ENCODE measurements at regions not wholly inside any gene's neighbourhood (a gene's known extent, or its start where the extent isn't known, plus 50 kb on each side); places are given as distances from the start of the nearest gene placed in this dataset.

DNA sequence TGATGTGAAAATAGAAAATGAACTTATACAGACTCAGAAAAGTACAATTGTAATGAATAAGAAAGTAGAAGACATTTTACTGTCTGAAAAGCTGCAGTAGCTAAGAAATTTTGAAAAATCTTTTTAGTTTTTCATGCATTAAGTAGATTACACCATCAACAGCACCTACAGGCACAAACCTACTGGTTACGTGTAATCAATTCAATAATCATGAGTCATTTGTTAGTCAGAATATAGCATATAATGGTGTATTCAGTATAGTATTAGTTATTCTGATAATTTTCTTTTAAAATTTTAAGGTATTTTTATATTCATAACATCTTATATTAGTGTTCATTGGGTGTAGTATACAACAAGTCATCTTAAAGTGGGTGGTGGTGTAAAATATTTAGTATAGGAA lies 550.5 kb upstream of the GBE1 start:
- Histone ChIP-seq H3K27ac (ENCODE audit: low read depth, low read length) (no peak overlapping the region), H3K36me3 (ENCODE audit: control insufficient read depth, insufficient read depth, low read length) (no peaks in the 10 kb centered on the region), H3K4me1 (ENCODE audit: control insufficient read depth, low read depth, low read length) (no peaks in the 10 kb centered on the region), H3K23ac (ENCODE audit: low read length) (no peak overlapping the region), H2AK5ac (ENCODE audit: low read length) (no peak overlapping the region), H4K8ac (ENCODE audit: low read depth, low read length) (no peak overlapping the region), H3K4ac (ENCODE audit: low read depth, low read length) (no peak overlapping the region), H2BK5ac (ENCODE audit: low read length) (no peak overlapping the region), H3K9ac (ENCODE audit: low read length) (no peak overlapping the region), H2BK15ac (replicated peaks; ENCODE audit: low read depth) (no peak overlapping the region), H3K18ac (ENCODE audit: low read length) (no peak overlapping the region), H3K4me3 (ENCODE audit: low read length) (no peak overlapping the region), H3K4me2 (ENCODE audit: low read length) (no peak overlapping the region), H3K56ac (ENCODE audit: low read length) (no peak overlapping the region), H4K5ac (ENCODE audit: low read length) (no peak overlapping the region), H3K27me3 (ENCODE audit: insufficient read depth, low read length, poor library complexity) (no peaks in the 10 kb centered on the region), H3K79me2 (ENCODE audit: control insufficient read depth, insufficient read depth, low read length) (no peaks in the 10 kb centered on the region), H2BK120ac (ENCODE audit: low read depth, low read length) (no peak overlapping the region), H3K79me1 (ENCODE audit: low read length) (no peaks in the 10 kb centered on the region)
- no CpG with 5 or more reads among the region's 1 CpG for WGBS (ENCODE audit: extremely low coverage, insufficient coverage, low lambda C conversion rate)
- DNase-seq: no peak

DNA sequence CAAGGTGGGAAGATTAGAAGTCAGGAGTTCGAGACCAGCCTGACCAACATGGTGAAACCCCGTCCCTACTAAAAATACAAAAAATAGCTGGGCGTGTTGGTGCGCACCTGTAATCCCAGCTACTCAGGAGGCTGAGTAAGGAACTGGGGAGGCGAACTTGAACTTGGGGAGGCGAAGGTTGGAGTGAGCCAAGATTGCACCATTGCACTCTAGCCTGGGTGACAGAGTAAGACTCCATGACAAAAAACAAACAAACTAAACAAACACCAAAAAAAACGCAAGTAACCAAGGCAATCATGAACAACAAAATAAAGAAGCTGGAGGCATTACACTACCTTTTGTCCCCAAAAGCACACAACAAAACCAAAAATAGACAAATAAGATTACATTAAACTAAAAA lies 547.3 kb upstream of the GBE1 start:
- Histone ChIP-seq H2BK120ac (ENCODE audit: low read depth, low read length) (no peak overlapping the region), H3K23ac (ENCODE audit: low read length) (no peak overlapping the region), H3K36me3 (ENCODE audit: control insufficient read depth, insufficient read depth, low read length) (no peaks in the 10 kb centered on the region), H3K79me2 (ENCODE audit: control insufficient read depth, insufficient read depth, low read length) (no peaks in the 10 kb centered on the region), H2AK5ac (ENCODE audit: low read length) (no peak overlapping the region), H3K4me2 (ENCODE audit: low read length) (no peak overlapping the region), H2BK15ac (replicated peaks; ENCODE audit: low read depth) (no peak overlapping the region), H3K79me1 (ENCODE audit: low read length) (no peaks in the 10 kb centered on the region), H3K18ac (ENCODE audit: low read length) (no peak overlapping the region), H3K4me3 (ENCODE audit: low read length) (no peak overlapping the region), H3K4me1 (ENCODE audit: control insufficient read depth, low read depth, low read length) (no peaks in the 10 kb centered on the region), H2BK5ac (ENCODE audit: low read length) (no peak overlapping the region), H3K27ac (ENCODE audit: low read depth, low read length) (no peak overlapping the region), H4K8ac (ENCODE audit: low read depth, low read length) (no peak overlapping the region), H4K5ac (ENCODE audit: low read length) (no peak overlapping the region), H3K56ac (ENCODE audit: low read length) (no peak overlapping the region), H3K9ac (ENCODE audit: low read length) (no peak overlapping the region), H3K27me3 (ENCODE audit: insufficient read depth, low read length, poor library complexity) (no peaks in the 10 kb centered on the region), H3K4ac (ENCODE audit: low read depth, low read length) (no peak overlapping the region)
- no peak for DNase-seq
- WGBS (ENCODE audit: extremely low coverage, insufficient coverage, low lambda C conversion rate): no CpG with 5 or more reads among the region's 7 CpGs

GRCh38 chr3:82306189-82306588 lies 544.7 kb upstream of the GBE1 start:
- no peak for DNase-seq
- H3K36me3 ChIP-seq (ENCODE audit: control insufficient read depth, insufficient read depth, low read length): no peaks in the 10 kb centered on the region
- no peaks in the 10 kb centered on the region for H3K79me2 ChIP-seq (ENCODE audit: control insufficient read depth, insufficient read depth, low read length)
- H4K5ac ChIP-seq (ENCODE audit: low read length): no peak overlapping the region
- H3K18ac ChIP-seq (ENCODE audit: low read length): no peak overlapping the region
- H2BK15ac ChIP-seq (replicated peaks; ENCODE audit: low read depth): no peak overlapping the region
- H3K4me1 ChIP-seq (ENCODE audit: control insufficient read depth, low read depth, low read length): no peaks in the 10 kb centered on the region
- H3K4ac ChIP-seq (ENCODE audit: low read depth, low read length): no peak overlapping the region
- no CpG with 5 or more reads among the region's 1 CpG for WGBS (ENCODE audit: extremely low coverage, insufficient coverage, low lambda C conversion rate)
- no peak overlapping the region for H3K23ac ChIP-seq (ENCODE audit: low read length)
- H4K8ac ChIP-seq (ENCODE audit: low read depth, low read length): no peak overlapping the region
- H2BK5ac ChIP-seq (ENCODE audit: low read length): no peak overlapping the region
- H2BK120ac ChIP-seq (ENCODE audit: low read depth, low read length): no peak overlapping the region
- no peaks in the 10 kb centered on the region for H3K79me1 ChIP-seq (ENCODE audit: low read length)
- H3K4me3 ChIP-seq (ENCODE audit: low read length): no peak overlapping the region
- H3K27ac ChIP-seq (ENCODE audit: low read depth, low read length): no peak overlapping the region
- H3K27me3 ChIP-seq (ENCODE audit: insufficient read depth, low read length, poor library complexity): no peaks in the 10 kb centered on the region
- no peak overlapping the region for H3K4me2 ChIP-seq (ENCODE audit: low read length)
- no peak overlapping the region for H3K9ac ChIP-seq (ENCODE audit: low read length)
- H2AK5ac ChIP-seq (ENCODE audit: low read length): no peak overlapping the region
- no peak overlapping the region for H3K56ac ChIP-seq (ENCODE audit: low read length)

GRCh38 chr3:82294609-82295008 lies 533.2 kb upstream of the GBE1 start:
- no peak overlapping the region for H4K5ac ChIP-seq (ENCODE audit: low read length)
- H3K79me1 ChIP-seq (ENCODE audit: low read length): no peaks in the 10 kb centered on the region
- H3K27ac ChIP-seq (ENCODE audit: low read depth, low read length): no peak overlapping the region
- no CpG with 5 or more reads among the region's 3 CpGs for WGBS (ENCODE audit: extremely low coverage, insufficient coverage, low lambda C conversion rate)
- no peak overlapping the region for H3K18ac ChIP-seq (ENCODE audit: low read length)
- H3K23ac ChIP-seq (ENCODE audit: low read length): no peak overlapping the region
- no peaks in the 10 kb centered on the region for H3K36me3 ChIP-seq (ENCODE audit: control insufficient read depth, insufficient read depth, low read length)
- no peaks in the 10 kb centered on the region for H3K4me1 ChIP-seq (ENCODE audit: control insufficient read depth, low read depth, low read length)
- no peak overlapping the region for H2BK15ac ChIP-seq (replicated peaks; ENCODE audit: low read depth)
- no peaks in the 10 kb centered on the region for H3K79me2 ChIP-seq (ENCODE audit: control insufficient read depth, insufficient read depth, low read length)
- no peak overlapping the region for H3K4me2 ChIP-seq (ENCODE audit: low read length)
- no peak overlapping the region for H3K4me3 ChIP-seq (ENCODE audit: low read length)
- no peak overlapping the region for H2BK120ac ChIP-seq (ENCODE audit: low read depth, low read length)
- no peak overlapping the region for H3K56ac ChIP-seq (ENCODE audit: low read length)
- no peak overlapping the region for H2BK5ac ChIP-seq (ENCODE audit: low read length)
- H2AK5ac ChIP-seq (ENCODE audit: low read length): no peak overlapping the region
- no peak overlapping the region for H3K4ac ChIP-seq (ENCODE audit: low read depth, low read length)
- H4K8ac ChIP-seq (ENCODE audit: low read depth, low read length): no peak overlapping the region
- H3K27me3 ChIP-seq (ENCODE audit: insufficient read depth, low read length, poor library complexity): no peaks in the 10 kb centered on the region
- H3K9ac ChIP-seq (ENCODE audit: low read length): no peak overlapping the region
- DNase-seq: no peak

DNA sequence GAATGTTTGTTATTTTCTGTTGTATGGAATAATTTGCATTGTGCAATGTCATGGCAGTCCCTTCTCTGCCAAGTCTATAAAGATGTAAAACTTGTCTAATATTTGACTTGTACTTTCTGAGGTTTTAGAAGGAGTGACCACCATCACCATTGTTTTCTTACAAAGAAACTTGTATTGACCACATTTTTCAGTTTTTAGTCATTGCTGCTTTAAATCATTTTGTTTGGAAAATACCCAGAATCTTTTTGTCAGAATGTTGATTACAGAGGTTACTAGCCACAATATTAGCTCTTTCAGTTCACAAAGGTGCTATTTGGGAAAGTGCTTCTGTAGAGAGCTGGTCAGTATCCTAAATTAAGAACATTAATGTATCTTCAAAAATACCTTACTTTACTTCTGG lies 532.4 kb upstream of the GBE1 start:
- Histone ChIP-seq H3K27me3 (ENCODE audit: insufficient read depth, low read length, poor library complexity) (no peaks in the 10 kb centered on the region), H2AK5ac (ENCODE audit: low read length) (no peak overlapping the region), H3K4ac (ENCODE audit: low read depth, low read length) (no peak overlapping the region), H3K79me2 (ENCODE audit: control insufficient read depth, insufficient read depth, low read length) (no peaks in the 10 kb centered on the region), H2BK15ac (replicated peaks; ENCODE audit: low read depth) (no peak overlapping the region), H3K36me3 (ENCODE audit: control insufficient read depth, insufficient read depth, low read length) (no peaks in the 10 kb centered on the region), H3K18ac (ENCODE audit: low read length) (no peak overlapping the region), H3K4me3 (ENCODE audit: low read length) (no peak overlapping the region), H3K27ac (ENCODE audit: low read depth, low read length) (no peak overlapping the region), H3K23ac (ENCODE audit: low read length) (no peak overlapping the region), H4K8ac (ENCODE audit: low read depth, low read length) (no peak overlapping the region), H3K4me2 (ENCODE audit: low read length) (no peak overlapping the region), H2BK5ac (ENCODE audit: low read length) (no peak overlapping the region), H3K9ac (ENCODE audit: low read length) (no peak overlapping the region), H3K79me1 (ENCODE audit: low read length) (no peaks in the 10 kb centered on the region), H3K4me1 (ENCODE audit: control insufficient read depth, low read depth, low read length) (no peaks in the 10 kb centered on the region), H2BK120ac (ENCODE audit: low read depth, low read length) (no peak overlapping the region), H4K5ac (ENCODE audit: low read length) (no peak overlapping the region), H3K56ac (ENCODE audit: low read length) (no peak overlapping the region)
- no peak for DNase-seq

DNA sequence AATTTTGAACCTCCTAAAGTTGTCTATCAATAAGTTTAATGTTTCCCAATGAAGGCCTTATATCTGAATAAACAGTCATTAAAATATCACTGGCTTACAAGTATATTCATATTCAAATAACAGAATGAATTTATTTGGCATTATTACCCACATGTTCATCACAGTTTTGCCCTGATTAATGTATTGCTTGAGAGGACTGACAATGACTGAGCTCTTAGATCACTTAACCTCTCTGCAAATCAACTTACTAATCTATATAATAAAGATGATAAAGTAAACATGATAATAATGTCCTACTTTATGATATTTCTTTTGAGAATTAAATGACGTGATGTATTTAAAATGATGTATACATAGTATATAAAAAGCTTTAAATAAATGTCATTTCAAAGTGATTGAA lies 532.0 kb upstream of the GBE1 start:
- no peak overlapping the region for H3K4me3 ChIP-seq (ENCODE audit: low read length)
- H3K4ac ChIP-seq (ENCODE audit: low read depth, low read length): no peak overlapping the region
- no peak overlapping the region for H3K27ac ChIP-seq (ENCODE audit: low read depth, low read length)
- no peak overlapping the region for H3K56ac ChIP-seq (ENCODE audit: low read length)
- no peaks in the 10 kb centered on the region for H3K79me1 ChIP-seq (ENCODE audit: low read length)
- no peak overlapping the region for H3K4me2 ChIP-seq (ENCODE audit: low read length)
- H2BK5ac ChIP-seq (ENCODE audit: low read length): no peak overlapping the region
- H3K4me1 ChIP-seq (ENCODE audit: control insufficient read depth, low read depth, low read length): no peaks in the 10 kb centered on the region
- no peaks in the 10 kb centered on the region for H3K36me3 ChIP-seq (ENCODE audit: control insufficient read depth, insufficient read depth, low read length)
- no peak overlapping the region for H2BK120ac ChIP-seq (ENCODE audit: low read depth, low read length)
- H3K23ac ChIP-seq (ENCODE audit: low read length): no peak overlapping the region
- no peaks in the 10 kb centered on the region for H3K79me2 ChIP-seq (ENCODE audit: control insufficient read depth, insufficient read depth, low read length)
- no peak overlapping the region for H4K8ac ChIP-seq (ENCODE audit: low read depth, low read length)
- H2BK15ac ChIP-seq (replicated peaks; ENCODE audit: low read depth): no peak overlapping the region
- no peak overlapping the region for H2AK5ac ChIP-seq (ENCODE audit: low read length)
- H3K27me3 ChIP-seq (ENCODE audit: insufficient read depth, low read length, poor library complexity): no peaks in the 10 kb centered on the region
- H4K5ac ChIP-seq (ENCODE audit: low read length): no peak overlapping the region
- H3K9ac ChIP-seq (ENCODE audit: low read length): no peak overlapping the region
- no peak overlapping the region for H3K18ac ChIP-seq (ENCODE audit: low read length)
- no peak for DNase-seq
- 100% methylated on average over 1 of the region's 1 CpG for WGBS (ENCODE audit: extremely low coverage, insufficient coverage, low lambda C conversion rate)
